Mesothelial cell of epicardium (in vitro differentiated cells): ENCODE measurements at regions not wholly inside any gene's neighbourhood (a gene's known extent, or its start where the extent isn't known, plus 50 kb on each side); places are given as distances from the start of the nearest gene placed in this dataset.
"Not testable (repeated sequence)": the region's sequence is repeated elsewhere in the genome, so short reads cannot be mapped to it uniquely, and the experiment has no call there.

Experiments used
- DNase-seq, 2 experiments: peaks; one replicate each; pipeline ENCODE4 v3.0.0; 2021; ENCODE audit warnings: low spot score in 2 of 2; ENCODE audit not compliant: unreplicated experiment in 2 of 2
- H3K27ac Mint-ChIP-seq: 2 replicates; pipeline ENCODE4 v1.8.0; 2021; ENCODE audit warnings: mixed read lengths
- H3K27me3 Mint-ChIP-seq: 2 replicates; pipeline ENCODE4 v1.8.0; 2021; ENCODE audit warnings: low read depth, mixed read lengths
- H3K36me3 Mint-ChIP-seq: 2 replicates; pipeline ENCODE4 v1.8.0; 2021; ENCODE audit warnings: mixed read lengths
- H3K4me1 Mint-ChIP-seq: 2 replicates; pipeline ENCODE4 v1.8.0; 2021; ENCODE audit warnings: mixed read lengths
- H3K4me3 Mint-ChIP-seq: 2 replicates; pipeline ENCODE4 v1.8.0; 2021; ENCODE audit warnings: mild to moderate bottlenecking, moderate library complexity, mixed read lengths
- H3K9me3 Mint-ChIP-seq: 2 replicates; pipeline ENCODE4 v1.8.0; 2021; ENCODE audit warnings: mixed read lengths
- TF ChIP-seq, protein P1 (sequence below): fragments of 200-600 bp; sonication (generic); IDR thresholded peaks from one replicate; pipeline ENCODE4 v1.5.0; 2021; ENCODE audit warnings: antibody characterized with exemption; ENCODE audit not compliant: unreplicated experiment

- Mint-ChIP-seq H3K36me3 (peaks cover 8% of the 10 kb centered on the region), H3K4me3 (no peak overlapping the region), H3K4me1 (peaks cover 1% of the 10 kb centered on the region), H3K27ac (no peak overlapping the region), H3K9me3 (peaks cover 35% of the 10 kb centered on the region), H3K27me3 (no peaks in the 10 kb centered on the region)
- TF ChIP-seq, protein P1, sequence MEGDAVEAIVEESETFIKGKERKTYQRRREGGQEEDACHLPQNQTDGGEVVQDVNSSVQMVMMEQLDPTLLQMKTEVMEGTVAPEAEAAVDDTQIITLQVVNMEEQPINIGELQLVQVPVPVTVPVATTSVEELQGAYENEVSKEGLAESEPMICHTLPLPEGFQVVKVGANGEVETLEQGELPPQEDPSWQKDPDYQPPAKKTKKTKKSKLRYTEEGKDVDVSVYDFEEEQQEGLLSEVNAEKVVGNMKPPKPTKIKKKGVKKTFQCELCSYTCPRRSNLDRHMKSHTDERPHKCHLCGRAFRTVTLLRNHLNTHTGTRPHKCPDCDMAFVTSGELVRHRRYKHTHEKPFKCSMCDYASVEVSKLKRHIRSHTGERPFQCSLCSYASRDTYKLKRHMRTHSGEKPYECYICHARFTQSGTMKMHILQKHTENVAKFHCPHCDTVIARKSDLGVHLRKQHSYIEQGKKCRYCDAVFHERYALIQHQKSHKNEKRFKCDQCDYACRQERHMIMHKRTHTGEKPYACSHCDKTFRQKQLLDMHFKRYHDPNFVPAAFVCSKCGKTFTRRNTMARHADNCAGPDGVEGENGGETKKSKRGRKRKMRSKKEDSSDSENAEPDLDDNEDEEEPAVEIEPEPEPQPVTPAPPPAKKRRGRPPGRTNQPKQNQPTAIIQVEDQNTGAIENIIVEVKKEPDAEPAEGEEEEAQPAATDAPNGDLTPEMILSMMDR: no peak
- no peak for DNase-seq
Measured at GRCh38 chr17:69690531-69690930, 276.0 kb downstream of the MAP2K6 start.

GRCh38 chr17:69692171-69692570 is 277.7 kb downstream of the MAP2K6 start:
- H3K9me3 Mint-ChIP-seq: peaks cover 19% of the 10 kb centered on the region
- no peak for DNase-seq
- H3K27ac Mint-ChIP-seq: no peak overlapping the region
- TF ChIP-seq, protein P1: no peak
- H3K36me3 Mint-ChIP-seq: peaks cover 5% of the 10 kb centered on the region
- peaks cover 1% of the 10 kb centered on the region for H3K4me1 Mint-ChIP-seq
- H3K4me3 Mint-ChIP-seq: no peak overlapping the region
- no peaks in the 10 kb centered on the region for H3K27me3 Mint-ChIP-seq

- peaks cover 6% of the 10 kb centered on the region for H3K36me3 Mint-ChIP-seq
- peaks cover 1% of the 10 kb centered on the region for H3K4me1 Mint-ChIP-seq
- no peak overlapping the region for H3K27ac Mint-ChIP-seq
- no peak for DNase-seq
- H3K9me3 Mint-ChIP-seq: peaks cover 21% of the 10 kb centered on the region
- TF ChIP-seq, protein P1: no peak
- no peaks in the 10 kb centered on the region for H3K27me3 Mint-ChIP-seq
- H3K4me3 Mint-ChIP-seq: no peak overlapping the region
Measured at GRCh38 chr17:69695646-69696045, 281.1 kb downstream of the MAP2K6 start.

DNA sequence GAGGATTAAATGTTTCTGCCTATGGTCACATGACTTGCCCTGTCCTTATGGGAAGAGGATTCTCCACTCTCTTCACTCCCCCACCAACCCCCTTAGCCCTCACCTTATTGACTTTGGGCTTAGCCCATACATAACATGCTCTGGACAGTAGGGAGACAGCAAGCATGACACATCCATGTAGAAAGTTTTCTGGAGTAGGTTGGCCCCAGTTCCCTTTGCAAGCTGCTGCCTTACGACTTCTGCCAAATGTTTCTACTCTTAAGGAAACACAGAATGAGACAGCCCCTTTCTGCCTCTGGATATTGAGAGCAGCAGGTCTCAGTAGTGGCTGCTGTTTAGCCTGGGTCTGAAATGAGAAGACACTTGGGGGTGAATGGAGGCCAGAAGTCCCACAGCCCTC is 282.2 kb downstream of the MAP2K6 start:
- Mint-ChIP-seq H3K9me3 (peaks cover 21% of the 10 kb centered on the region), H3K36me3 (peaks cover 6% of the 10 kb centered on the region), H3K27ac (no peak overlapping the region), H3K27me3 (no peaks in the 10 kb centered on the region), H3K4me3 (no peak overlapping the region), H3K4me1 (peaks cover 1% of the 10 kb centered on the region)
- TF ChIP-seq, protein P1: no peak
- DNase-seq: no peak

DNA sequence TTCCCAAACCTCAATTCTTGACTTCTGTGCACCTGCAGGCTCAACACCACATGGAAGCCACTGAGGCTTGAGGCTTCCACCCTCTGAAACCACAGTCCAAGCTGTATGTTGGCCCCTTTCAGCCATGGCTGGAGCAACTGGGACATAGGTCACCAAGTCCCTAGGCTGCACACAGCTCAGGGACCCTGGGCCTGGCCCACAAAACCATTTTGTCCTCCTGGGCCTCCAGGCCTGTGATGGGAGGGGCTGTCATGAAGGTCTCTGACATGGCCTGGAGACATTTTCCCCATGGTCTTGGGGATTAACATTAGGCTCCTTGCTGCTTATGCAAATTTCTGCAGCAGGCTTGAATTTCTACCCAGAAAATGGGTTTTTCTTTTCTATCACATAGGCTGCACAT is 283.9 kb downstream of the MAP2K6 start:
- H3K4me3 Mint-ChIP-seq, H3K27ac Mint-ChIP-seq, H3K4me1 Mint-ChIP-seq, H3K27me3 Mint-ChIP-seq, DNase-seq, H3K36me3 Mint-ChIP-seq: not testable (repeated sequence)
- peaks cover 23% of the 10 kb centered on the region for H3K9me3 Mint-ChIP-seq

DNA sequence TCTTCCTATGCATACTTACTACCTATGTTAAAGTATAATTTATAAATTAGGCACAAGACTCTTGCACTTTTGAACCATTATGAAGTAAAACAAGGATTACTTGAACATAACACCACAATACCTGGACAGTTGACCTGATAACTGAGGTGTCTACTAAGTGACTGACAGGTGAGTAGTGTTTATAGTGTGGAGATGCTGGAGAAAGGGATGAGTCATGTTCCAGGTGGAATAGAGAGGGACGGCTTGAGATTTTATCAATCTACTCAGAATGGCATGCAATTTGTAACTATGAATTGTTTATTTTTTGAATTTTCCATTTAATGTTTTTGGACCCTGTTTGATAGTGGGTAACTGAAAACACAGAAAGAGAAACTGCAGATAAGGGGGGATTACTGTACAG is 287.6 kb downstream of the MAP2K6 start:
- peaks cover 6% of the 10 kb centered on the region for H3K36me3 Mint-ChIP-seq
- H3K4me1 Mint-ChIP-seq: no peaks in the 10 kb centered on the region
- H3K27me3 Mint-ChIP-seq: no peaks in the 10 kb centered on the region
- no peak overlapping the region for H3K4me3 Mint-ChIP-seq
- peaks cover 28% of the 10 kb centered on the region for H3K9me3 Mint-ChIP-seq
- TF ChIP-seq, protein P1: no peak
- H3K27ac Mint-ChIP-seq: no peak overlapping the region
- no peak for DNase-seq
